GM21526 (cell line): ENCODE measurements at regions not wholly inside any gene's neighbourhood (a gene's known extent, or its start where the extent isn't known, plus 50 kb on each side); places are given as distances from the start of the nearest gene placed in this dataset.

Experiments
- ATAC-seq: cut with Tn5 transposase; IDR thresholded peaks from one replicate; pipeline ENCODE4 v1.9.1; 2021; ENCODE audit warnings: moderate library complexity; ENCODE audit not compliant: unreplicated experiment, low FRiP score

GRCh38 chr2:161570424-161571050 lies 53.7 kb upstream of the SLC4A10 start:
- no peak for ATAC-seq

GRCh38 chr2:161571051-161571429 lies 53.2 kb upstream of the SLC4A10 start:
- ATAC-seq = no peak
